ENCODE measurements at regions not wholly inside any gene's neighbourhood (a gene's known extent, or its start where the extent isn't known, plus 50 kb on each side); places are given as distances from the start of the nearest gene placed in this dataset.

DNA sequence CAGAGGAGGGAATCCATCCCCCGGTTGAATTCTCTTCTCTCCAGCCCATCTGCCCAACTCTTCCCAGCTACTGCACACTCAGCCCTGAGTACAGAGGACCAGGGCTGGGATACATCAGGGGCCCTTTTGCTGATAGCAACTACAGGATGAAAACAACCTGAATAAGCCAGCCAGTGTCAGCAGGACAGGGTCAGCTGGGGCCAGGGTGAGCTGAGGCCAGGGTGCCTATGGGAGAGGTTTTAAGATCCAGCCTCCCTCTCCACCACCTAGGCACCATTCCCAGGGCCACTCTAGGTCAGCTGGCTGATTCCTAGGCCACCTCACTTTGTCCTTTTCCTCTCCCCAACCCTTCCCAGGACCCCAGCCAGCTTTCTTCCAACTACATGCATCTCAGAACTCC lies 83.8 kb downstream of the MRPL46 start:
- no peak for TF ChIP-seq POLR2A (IDR thresholded peaks at IDR 0.05)
- TF ChIP-seq, protein P1, sequence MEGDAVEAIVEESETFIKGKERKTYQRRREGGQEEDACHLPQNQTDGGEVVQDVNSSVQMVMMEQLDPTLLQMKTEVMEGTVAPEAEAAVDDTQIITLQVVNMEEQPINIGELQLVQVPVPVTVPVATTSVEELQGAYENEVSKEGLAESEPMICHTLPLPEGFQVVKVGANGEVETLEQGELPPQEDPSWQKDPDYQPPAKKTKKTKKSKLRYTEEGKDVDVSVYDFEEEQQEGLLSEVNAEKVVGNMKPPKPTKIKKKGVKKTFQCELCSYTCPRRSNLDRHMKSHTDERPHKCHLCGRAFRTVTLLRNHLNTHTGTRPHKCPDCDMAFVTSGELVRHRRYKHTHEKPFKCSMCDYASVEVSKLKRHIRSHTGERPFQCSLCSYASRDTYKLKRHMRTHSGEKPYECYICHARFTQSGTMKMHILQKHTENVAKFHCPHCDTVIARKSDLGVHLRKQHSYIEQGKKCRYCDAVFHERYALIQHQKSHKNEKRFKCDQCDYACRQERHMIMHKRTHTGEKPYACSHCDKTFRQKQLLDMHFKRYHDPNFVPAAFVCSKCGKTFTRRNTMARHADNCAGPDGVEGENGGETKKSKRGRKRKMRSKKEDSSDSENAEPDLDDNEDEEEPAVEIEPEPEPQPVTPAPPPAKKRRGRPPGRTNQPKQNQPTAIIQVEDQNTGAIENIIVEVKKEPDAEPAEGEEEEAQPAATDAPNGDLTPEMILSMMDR (IDR thresholded peaks at IDR 0.05), result no peak
- TF ChIP-seq POLR2AphosphoS5 (IDR thresholded peaks at IDR 0.05), result no peak
- no peak for TF ChIP-seq EP300 (IDR thresholded peaks at IDR 0.05)
- WGBS, 2 donors, result 86% methylated on average over 1 of the region's 1 CpG
- H3K9me3 ChIP-seq, result no peaks in the 10 kb centered on the region
- no peaks in the 10 kb centered on the region for H3K27me3 ChIP-seq
- H3K27ac ChIP-seq, result no peak overlapping the region
- H3K4me1 ChIP-seq, result peaks cover 0 to 6% (median 0%) of the 10 kb centered on the region in 4 donors
- no peak overlapping the region for H3K4me3 ChIP-seq
- intact Hi-C loops (cut with DNase I), result no loop called here
- DNase-seq, result no peak
- no peaks in the 10 kb centered on the region for H3K36me3 ChIP-seq

DNA sequence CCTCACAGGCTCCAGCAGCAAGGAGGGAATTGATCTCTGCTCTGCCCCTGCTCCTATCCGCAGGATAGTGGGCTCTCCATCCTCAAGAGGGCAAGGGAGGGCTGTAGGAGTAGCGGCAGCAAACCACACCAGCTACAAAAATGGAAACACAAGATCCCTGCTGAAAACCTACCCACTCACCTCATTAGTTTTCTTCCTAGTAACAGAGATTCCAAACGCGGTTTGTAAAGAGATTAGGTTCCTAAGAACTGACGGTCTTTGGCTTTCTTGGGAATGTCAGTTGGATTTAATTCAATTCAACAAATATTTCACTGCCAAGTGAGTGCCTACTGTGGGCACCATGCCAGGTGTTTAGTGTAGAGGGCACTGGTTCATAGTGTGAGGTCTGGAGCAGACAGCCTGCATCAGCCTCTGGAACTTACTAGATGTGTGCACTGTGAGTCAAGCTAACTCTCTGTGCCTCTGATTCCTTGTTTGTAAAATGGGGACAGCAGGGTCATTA lies 84.7 kb downstream of the MRPL46 start:
- DNase-seq, result no peak
- intact Hi-C loops (cut with DNase I), result no loop called here
- TF ChIP-seq, protein P1 (IDR thresholded peaks at IDR 0.05), result no peak
- TF ChIP-seq POLR2A (IDR thresholded peaks at IDR 0.05) (no peak), POLR2AphosphoS5 (IDR thresholded peaks at IDR 0.05) (no peak), EP300 (IDR thresholded peaks at IDR 0.05) (no peak)
- H3K4me3 ChIP-seq, result no peak overlapping the region
- H3K36me3 ChIP-seq, result no peaks in the 10 kb centered on the region
- H3K27ac ChIP-seq, result no peak overlapping the region
- no peaks in the 10 kb centered on the region for H3K9me3 ChIP-seq
- WGBS, 2 donors, result 45 to 52% methylated on average over 5 of the region's 5 CpGs
- no peaks in the 10 kb centered on the region for H3K27me3 ChIP-seq
- peaks cover 0 to 6% (median 0%) of the 10 kb centered on the region in 4 donors for H3K4me1 ChIP-seq

DNA sequence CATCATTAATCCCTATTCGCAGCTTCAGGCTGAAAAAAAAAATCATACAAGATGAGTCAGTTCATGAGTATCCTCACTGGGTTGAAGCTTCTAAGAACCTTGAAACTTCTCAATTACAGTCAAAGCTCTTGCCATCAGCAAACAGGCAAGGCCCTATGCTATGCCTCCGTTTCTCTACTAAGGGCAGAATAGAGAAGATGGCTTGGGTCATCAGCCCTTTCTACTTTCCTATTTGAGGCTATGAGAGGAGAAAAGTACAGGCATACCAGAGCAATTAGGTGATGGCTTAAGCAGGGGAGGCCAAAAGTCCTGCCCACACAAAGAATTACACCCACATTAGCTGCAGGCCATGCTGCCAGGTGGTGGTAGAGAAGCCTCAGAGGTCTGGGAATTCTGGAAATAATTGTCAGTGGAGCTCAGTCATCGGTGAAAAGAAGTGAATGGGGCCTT lies 89.0 kb downstream of the MRPL46 start:
- H3K9me3 ChIP-seq, result no peaks in the 10 kb centered on the region
- intact Hi-C loops (cut with DNase I), result no loop called here
- H3K27me3 ChIP-seq, result no peaks in the 10 kb centered on the region
- 85 to 86% methylated on average over 3 of the region's 3 CpGs for WGBS, 2 donors
- no peak for DNase-seq
- no peak for TF ChIP-seq POLR2AphosphoS5 (IDR thresholded peaks at IDR 0.05)
- TF ChIP-seq EP300 (IDR thresholded peaks at IDR 0.05), result no peak
- TF ChIP-seq, protein P1 (IDR thresholded peaks at IDR 0.05), result no peak
- no peak for TF ChIP-seq POLR2A (IDR thresholded peaks at IDR 0.05)
- H3K36me3 ChIP-seq, result no peaks in the 10 kb centered on the region
- H3K4me1 ChIP-seq, result peaks cover 0 to 6% (median 0%) of the 10 kb centered on the region in 4 donors
- H3K27ac ChIP-seq, result no peak overlapping the region
- H3K4me3 ChIP-seq, result no peak overlapping the region

DNA sequence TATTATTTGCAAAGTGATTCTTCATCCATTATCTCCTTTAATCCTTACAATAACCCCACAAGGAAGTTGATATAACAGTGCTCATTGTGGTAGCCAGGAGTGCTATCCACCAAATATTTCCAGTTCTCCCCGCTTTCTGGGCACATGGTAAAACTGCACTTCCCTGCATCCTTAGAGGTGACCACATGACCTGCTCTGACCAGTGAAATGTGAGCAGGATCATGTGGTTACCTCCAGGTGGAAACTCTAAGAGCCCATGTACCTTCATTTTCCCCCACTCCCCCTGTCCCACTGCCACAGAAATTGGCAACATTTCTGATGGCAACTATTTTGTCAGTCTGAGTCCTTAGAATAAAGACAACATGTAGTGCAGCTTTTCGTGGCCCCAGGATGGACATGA lies 89.7 kb downstream of the MRPL46 start:
- TF ChIP-seq POLR2A (IDR thresholded peaks at IDR 0.05), result no peak
- no peak for TF ChIP-seq POLR2AphosphoS5 (IDR thresholded peaks at IDR 0.05)
- no peak for TF ChIP-seq EP300 (IDR thresholded peaks at IDR 0.05)
- TF ChIP-seq, protein P1 (IDR thresholded peaks at IDR 0.05), result no peak
- no peaks in the 10 kb centered on the region for H3K9me3 ChIP-seq
- no peaks in the 10 kb centered on the region for H3K36me3 ChIP-seq
- H3K4me1 ChIP-seq, result peaks cover 0 to 4% (median 0%) of the 10 kb centered on the region in 4 donors
- H3K4me3 ChIP-seq, result no peak overlapping the region
- WGBS, 2 donors, result 80 to 88% methylated on average over 2 of the region's 2 CpGs
- no peak overlapping the region for H3K27ac ChIP-seq
- no peaks in the 10 kb centered on the region for H3K27me3 ChIP-seq
- intact Hi-C loops (cut with DNase I), result no loop called here
- DNase-seq, result no peak

DNA sequence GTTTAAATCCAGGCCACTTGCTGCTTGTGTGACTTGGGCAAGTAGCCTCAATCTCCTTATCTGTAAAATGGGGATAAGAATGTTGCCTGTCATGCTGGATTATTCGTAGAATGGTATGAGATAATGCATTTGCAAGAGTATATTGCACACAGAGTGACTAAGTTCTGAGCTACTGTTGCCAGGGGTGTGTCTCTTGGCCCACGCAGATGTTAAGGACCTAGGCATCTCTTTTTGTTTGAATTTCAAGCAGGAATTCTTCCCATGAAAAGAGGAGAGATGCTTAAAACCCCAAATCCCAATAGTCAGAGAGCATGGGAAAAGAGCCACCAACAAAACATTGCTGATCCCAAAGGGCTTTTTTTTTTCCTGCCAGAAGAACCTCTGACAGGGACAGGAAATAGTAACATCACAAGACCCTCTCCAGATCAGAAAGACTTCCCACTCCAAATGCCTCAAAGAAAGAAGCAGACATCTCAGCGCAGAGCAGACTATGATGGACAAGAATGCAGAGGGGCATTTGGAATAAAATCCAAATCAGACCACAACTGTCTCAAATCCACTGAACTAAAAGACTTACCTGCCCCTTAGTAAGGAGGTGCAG lies 90.5 kb downstream of the MRPL46 start:
- no peak overlapping the region for H3K4me3 ChIP-seq
- no peak overlapping the region for H3K27ac ChIP-seq
- no peak for DNase-seq
- 63 to 73% methylated on average over 3 of the region's 3 CpGs for WGBS, 2 donors
- no peaks in the 10 kb centered on the region for H3K27me3 ChIP-seq
- H3K36me3 ChIP-seq, result no peaks in the 10 kb centered on the region
- intact Hi-C loops (cut with DNase I), result no loop called here
- H3K9me3 ChIP-seq, result no peaks in the 10 kb centered on the region
- no peak for TF ChIP-seq POLR2A (IDR thresholded peaks at IDR 0.05)
- TF ChIP-seq EP300 (IDR thresholded peaks at IDR 0.05), result no peak
- TF ChIP-seq, protein P1 (IDR thresholded peaks at IDR 0.05), result no peak
- no peak for TF ChIP-seq POLR2AphosphoS5 (IDR thresholded peaks at IDR 0.05)
- H3K4me1 ChIP-seq, result no peaks in the 10 kb centered on the region
